OCI-LY1 (cell line): ENCODE measurements at regions not wholly inside any gene's neighbourhood (a gene's known extent, or its start where the extent isn't known, plus 50 kb on each side); places are given as distances from the start of the nearest gene placed in this dataset.

ENCODE experiments used
- EZH2 ChIP-seq: fragments of 200-600 bp; sonication (generic), shearing (Covaris generic); IDR thresholded peaks from 2 replicates; pipeline ENCODE4 v1.8.0; 2017; ENCODE audit warnings: borderline replicate concordance, mixed run types, mild to moderate bottlenecking, antibody characterized with exemption, low read length, moderate library complexity, mixed read lengths
- TF ChIP-seq, protein P1 (sequence below): fragments of 200-600 bp; sonication (generic), shearing (Covaris generic); IDR thresholded peaks from 2 replicates; pipeline ENCODE4 v1.5.1; 2017; ENCODE audit warnings: mild to moderate bottlenecking, antibody characterized with exemption, low read length, moderate library complexity, mixed read lengths

DNA sequence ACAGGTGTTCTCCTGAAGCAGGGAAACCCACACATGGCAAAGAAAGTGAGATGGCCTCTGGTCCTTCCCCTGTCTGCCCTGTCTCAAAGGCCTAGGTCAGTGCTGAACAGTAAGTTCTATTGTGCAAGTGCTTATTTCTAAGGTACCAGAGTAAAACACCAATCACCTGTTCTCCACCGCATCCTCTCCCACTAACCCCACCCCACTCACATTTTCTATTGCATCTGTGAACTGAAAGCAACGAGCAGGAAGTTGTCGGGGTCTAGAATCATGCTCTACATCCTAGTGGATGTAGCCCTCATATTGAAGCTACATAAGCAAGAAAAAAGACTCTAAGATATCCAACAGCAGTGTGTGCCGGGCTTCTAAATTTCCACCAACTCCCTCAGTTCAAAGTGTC lies 265.9 kb downstream of the ENC1 start:
- TF ChIP-seq, protein P1, sequence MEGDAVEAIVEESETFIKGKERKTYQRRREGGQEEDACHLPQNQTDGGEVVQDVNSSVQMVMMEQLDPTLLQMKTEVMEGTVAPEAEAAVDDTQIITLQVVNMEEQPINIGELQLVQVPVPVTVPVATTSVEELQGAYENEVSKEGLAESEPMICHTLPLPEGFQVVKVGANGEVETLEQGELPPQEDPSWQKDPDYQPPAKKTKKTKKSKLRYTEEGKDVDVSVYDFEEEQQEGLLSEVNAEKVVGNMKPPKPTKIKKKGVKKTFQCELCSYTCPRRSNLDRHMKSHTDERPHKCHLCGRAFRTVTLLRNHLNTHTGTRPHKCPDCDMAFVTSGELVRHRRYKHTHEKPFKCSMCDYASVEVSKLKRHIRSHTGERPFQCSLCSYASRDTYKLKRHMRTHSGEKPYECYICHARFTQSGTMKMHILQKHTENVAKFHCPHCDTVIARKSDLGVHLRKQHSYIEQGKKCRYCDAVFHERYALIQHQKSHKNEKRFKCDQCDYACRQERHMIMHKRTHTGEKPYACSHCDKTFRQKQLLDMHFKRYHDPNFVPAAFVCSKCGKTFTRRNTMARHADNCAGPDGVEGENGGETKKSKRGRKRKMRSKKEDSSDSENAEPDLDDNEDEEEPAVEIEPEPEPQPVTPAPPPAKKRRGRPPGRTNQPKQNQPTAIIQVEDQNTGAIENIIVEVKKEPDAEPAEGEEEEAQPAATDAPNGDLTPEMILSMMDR = no peak
- no peak for TF ChIP-seq EZH2
